ENCODE measurements at regions not wholly inside any gene's neighbourhood (a gene's known extent, or its start where the extent isn't known, plus 50 kb on each side); places are given as distances from the start of the nearest gene placed in this dataset.

- no peaks in the 10 kb centered on the region for H3K9me3 ChIP-seq (ENCODE audit: low read depth)
- no peak for DNase-seq
- H3K4me1 ChIP-seq (ENCODE audit: insufficient read depth) = no peaks in the 10 kb centered on the region
- H3F3A ChIP-seq (ENCODE audit: insufficient read depth) = no peaks in the 10 kb centered on the region
- no peaks in the 10 kb centered on the region for H4K20me1 ChIP-seq (ENCODE audit: insufficient read depth)
- no peaks in the 10 kb centered on the region for H3K36me3 ChIP-seq (ENCODE audit: low read depth)
- no peaks in the 10 kb centered on the region for H3K79me2 ChIP-seq (ENCODE audit: insufficient read depth)
- TF ChIP-seq EZH2 (IDR thresholded peaks at IDR 0.05; ENCODE audit: insufficient read depth, poor library complexity, severe bottlenecking) (no peak), EZH2phosphoT487 (IDR thresholded peaks at IDR 0.05; ENCODE audit: insufficient read depth, low read depth) (no peak)
- in situ Hi-C loops (cut with MboI) = no loop called here
- H3K9ac ChIP-seq = no peak overlapping the region
- 0 out of 2 replicates have a peak, but pooled peaks cover 13% of the 10 kb centered on the region for H3K27me3 ChIP-seq (replicated peaks; ENCODE audit: insufficient read depth)
- H3K4me2 ChIP-seq (ENCODE audit: unreplicated experiment) = no peak overlapping the region
- no peak overlapping the region for H3K4me3 ChIP-seq
- no peaks in the 10 kb centered on the region for H3K9me2 ChIP-seq (ENCODE audit: insufficient read depth)
- no peak overlapping the region for H3K27ac ChIP-seq
- H2AFZ ChIP-seq = no peak overlapping the region
- WGBS, 2 experiments (ENCODE audit: low coverage in 1 of 2, low lambda C conversion rate in 2 of 2, missing lambda C conversion rate in 2 of 2) = 2 to 5% methylated on average over 33 of the region's 33 CpGs
These were observed 137.7 kb downstream of the SOX1 start for GRCh38 chr13:112204346-112205327.

GRCh38 chr13:112205990-112206389, 139.0 kb downstream of the SOX1 start:
- TF ChIP-seq EZH2 (IDR thresholded peaks at IDR 0.05; ENCODE audit: insufficient read depth, poor library complexity, severe bottlenecking) = no peak
- in situ Hi-C loops (cut with MboI) = no loop called here
- Histone ChIP-seq H3K4me3 (no peak overlapping the region), H3K27ac (no peak overlapping the region), H3K9ac (no peak overlapping the region), H3K9me3 (ENCODE audit: low read depth) (no peaks in the 10 kb centered on the region), H3K9me2 (ENCODE audit: insufficient read depth) (no peaks in the 10 kb centered on the region), H3F3A (ENCODE audit: insufficient read depth) (no peaks in the 10 kb centered on the region), H4K20me1 (ENCODE audit: insufficient read depth) (no peaks in the 10 kb centered on the region), H2AFZ (no peak overlapping the region), H3K79me2 (ENCODE audit: insufficient read depth) (no peaks in the 10 kb centered on the region), H3K4me1 (ENCODE audit: insufficient read depth) (no peaks in the 10 kb centered on the region), H3K27me3 (replicated peaks; ENCODE audit: insufficient read depth) (0 out of 2 replicates have a peak, but pooled peaks cover 13% of the 10 kb centered on the region), H3K4me2 (ENCODE audit: unreplicated experiment) (no peak overlapping the region), H3K36me3 (ENCODE audit: low read depth) (no peaks in the 10 kb centered on the region)
- 5 to 7% methylated on average over 12 of the region's 12 CpGs for WGBS, 2 experiments (ENCODE audit: low coverage in 1 of 2, low lambda C conversion rate in 2 of 2, missing lambda C conversion rate in 2 of 2)
- no peak for DNase-seq

GRCh38 chr13:112207129-112207528, 140.2 kb downstream of the SOX1 start:
- Histone ChIP-seq H3F3A (ENCODE audit: insufficient read depth) (no peaks in the 10 kb centered on the region), H2AFZ (no peak overlapping the region), H3K27me3 (replicated peaks; ENCODE audit: insufficient read depth) (0 out of 2 replicates have a peak, but pooled peaks cover 13% of the 10 kb centered on the region), H3K27ac (no peak overlapping the region), H3K9ac (no peak overlapping the region), H3K4me3 (no peak overlapping the region), H3K9me3 (ENCODE audit: low read depth) (no peaks in the 10 kb centered on the region), H3K4me2 (ENCODE audit: unreplicated experiment) (no peak overlapping the region), H3K79me2 (ENCODE audit: insufficient read depth) (no peaks in the 10 kb centered on the region), H3K36me3 (ENCODE audit: low read depth) (no peaks in the 10 kb centered on the region), H3K9me2 (ENCODE audit: insufficient read depth) (no peaks in the 10 kb centered on the region), H4K20me1 (ENCODE audit: insufficient read depth) (no peaks in the 10 kb centered on the region), H3K4me1 (ENCODE audit: insufficient read depth) (no peaks in the 10 kb centered on the region)
- in situ Hi-C loops (cut with MboI) = no loop called here
- DNase-seq = no peak
- 15 to 16% methylated on average over 11 of the region's 11 CpGs for WGBS, 2 experiments (ENCODE audit: low coverage in 1 of 2, low lambda C conversion rate in 2 of 2, missing lambda C conversion rate in 2 of 2)
- TF ChIP-seq EZH2 (IDR thresholded peaks at IDR 0.05; ENCODE audit: insufficient read depth, poor library complexity, severe bottlenecking) = no peak
- no peak for TF ChIP-seq EZH2phosphoT487 (IDR thresholded peaks at IDR 0.05; ENCODE audit: insufficient read depth, low read depth)

GRCh38 chr13:112208656-112209055, 141.7 kb downstream of the SOX1 start:
- Histone ChIP-seq H4K20me1 (ENCODE audit: insufficient read depth) (no peaks in the 10 kb centered on the region), H3K27ac (no peak overlapping the region), H3F3A (ENCODE audit: insufficient read depth) (no peaks in the 10 kb centered on the region), H3K4me2 (ENCODE audit: unreplicated experiment) (no peak overlapping the region), H2AFZ (no peak overlapping the region), H3K9ac (no peak overlapping the region), H3K9me2 (ENCODE audit: insufficient read depth) (no peaks in the 10 kb centered on the region), H3K4me3 (no peak overlapping the region), H3K9me3 (ENCODE audit: low read depth) (no peaks in the 10 kb centered on the region), H3K79me2 (ENCODE audit: insufficient read depth) (no peaks in the 10 kb centered on the region), H3K36me3 (ENCODE audit: low read depth) (no peaks in the 10 kb centered on the region), H3K4me1 (ENCODE audit: insufficient read depth) (no peaks in the 10 kb centered on the region), H3K27me3 (replicated peaks; ENCODE audit: insufficient read depth) (0 out of 2 replicates have a peak, but pooled peaks cover 13% of the 10 kb centered on the region)
- TF ChIP-seq EZH2 (IDR thresholded peaks at IDR 0.05; ENCODE audit: insufficient read depth, poor library complexity, severe bottlenecking) (no peak), EZH2phosphoT487 (IDR thresholded peaks at IDR 0.05; ENCODE audit: insufficient read depth, low read depth) (no peak)
- WGBS, 2 experiments (ENCODE audit: low coverage in 1 of 2, low lambda C conversion rate in 2 of 2, missing lambda C conversion rate in 2 of 2) = 21 to 41% methylated on average over 7 to 8 of the region's 8 CpGs
- no peak for DNase-seq
- in situ Hi-C loops (cut with MboI) = no loop called here
